Astrocyte (in vitro differentiated cells and primary cell): ENCODE measurements at regions not wholly inside any gene's neighbourhood (a gene's known extent, or its start where the extent isn't known, plus 50 kb on each side); places are given as distances from the start of the nearest gene placed in this dataset.

Experiments
- DNase-seq: peaks from one replicate; pipeline ENCODE4 v3.0.0-alpha.2; 2010; ENCODE audit warnings: low read depth
- FAIRE-seq: peaks from 2 replicates; lab custom pipeline; 2011; peaks lifted over from hg19 to GRCh38; lab: Jason Lieb, UNC
- H2AFZ ChIP-seq: 2 replicates; pipeline ENCODE4 v1.6.0; 2012; ENCODE audit warnings: low read depth, low read length, inconsistent platforms
- H3K27ac ChIP-seq: 2 replicates; pipeline ENCODE4 v1.5.1; 2011; ENCODE audit warnings: low read depth, low read length, inconsistent platforms
- H3K27me3 ChIP-seq: 2 replicates; pipeline ENCODE4 v1.6.0; 2011; ENCODE audit warnings: low read length, inconsistent platforms; ENCODE audit not compliant: insufficient read depth
- H3K36me3 ChIP-seq: 2 replicates; pipeline ENCODE4 v1.5.1; 2011; ENCODE audit warnings: low read length, inconsistent platforms; ENCODE audit not compliant: insufficient read depth
- H3K4me1 ChIP-seq: 2 replicates; pipeline ENCODE4 v1.5.1; 2011; ENCODE audit warnings: low read length, inconsistent platforms; ENCODE audit not compliant: insufficient read depth
- H3K4me2 ChIP-seq: 2 replicates; pipeline ENCODE4 v1.6.0; 2012; ENCODE audit warnings: low read length, inconsistent platforms
- H3K4me3 ChIP-seq: 2 replicates; pipeline ENCODE4 v1.5.1; 2011; ENCODE audit warnings: low read depth, mild to moderate bottlenecking, low read length, inconsistent platforms; ENCODE audit not compliant: insufficient read depth
- H3K79me2 ChIP-seq: 2 replicates; pipeline ENCODE4 v1.6.0; 2012; ENCODE audit warnings: mild to moderate bottlenecking, low read length, inconsistent platforms; ENCODE audit not compliant: insufficient read depth
- H3K9ac ChIP-seq: 2 replicates; pipeline ENCODE4 v1.6.0; 2012; ENCODE audit warnings: mild to moderate bottlenecking, low read length, inconsistent platforms
- H3K9me3 ChIP-seq: 2 replicates; pipeline ENCODE4 v1.5.1; 2012; ENCODE audit warnings: low read depth, mild to moderate bottlenecking, low read length, inconsistent platforms; ENCODE audit not compliant: insufficient read depth
- H4K20me1 ChIP-seq: 2 replicates; pipeline ENCODE4 v1.6.0; 2012; ENCODE audit warnings: low read length, inconsistent platforms; ENCODE audit not compliant: insufficient read depth
- H3K27ac Mint-ChIP-seq: one replicate; pipeline ENCODE4 v1.8.0; 2021; ENCODE audit warnings: mild to moderate bottlenecking, mixed read lengths; ENCODE audit not compliant: unreplicated experiment
- H3K27me3 Mint-ChIP-seq: one replicate; pipeline ENCODE4 v1.8.0; 2021; ENCODE audit warnings: low read depth, mixed read lengths; ENCODE audit not compliant: unreplicated experiment
- H3K36me3 Mint-ChIP-seq: one replicate; pipeline ENCODE4 v1.8.0; 2021; ENCODE audit warnings: low read depth, mixed read lengths; ENCODE audit not compliant: unreplicated experiment
- H3K4me1 Mint-ChIP-seq: one replicate; pipeline ENCODE4 v1.8.0; 2021; ENCODE audit warnings: low read depth, mixed read lengths; ENCODE audit not compliant: unreplicated experiment
- H3K4me3 Mint-ChIP-seq: one replicate; pipeline ENCODE4 v1.8.0; 2021; ENCODE audit warnings: mild to moderate bottlenecking, moderate library complexity, mixed read lengths; ENCODE audit not compliant: unreplicated experiment
- H3K9me3 Mint-ChIP-seq: one replicate; pipeline ENCODE4 v1.8.0; 2021; ENCODE audit warnings: mild to moderate bottlenecking, mixed read lengths; ENCODE audit not compliant: unreplicated experiment
- EZH2 ChIP-seq: IDR thresholded peaks from 2 replicates; pipeline ENCODE4 v1.6.1; 2012; ENCODE audit warnings: mild to moderate bottlenecking, low read length, inconsistent platforms; ENCODE audit not compliant: insufficient read depth
- TF ChIP-seq, protein P1 (sequence below): IDR thresholded peaks from 2 replicates; pipeline ENCODE4 v1.5.1; 2011; ENCODE audit warnings: low read depth, mild to moderate bottlenecking, inconsistent platforms, low read length, moderate library complexity; ENCODE audit not compliant: insufficient read depth

DNA sequence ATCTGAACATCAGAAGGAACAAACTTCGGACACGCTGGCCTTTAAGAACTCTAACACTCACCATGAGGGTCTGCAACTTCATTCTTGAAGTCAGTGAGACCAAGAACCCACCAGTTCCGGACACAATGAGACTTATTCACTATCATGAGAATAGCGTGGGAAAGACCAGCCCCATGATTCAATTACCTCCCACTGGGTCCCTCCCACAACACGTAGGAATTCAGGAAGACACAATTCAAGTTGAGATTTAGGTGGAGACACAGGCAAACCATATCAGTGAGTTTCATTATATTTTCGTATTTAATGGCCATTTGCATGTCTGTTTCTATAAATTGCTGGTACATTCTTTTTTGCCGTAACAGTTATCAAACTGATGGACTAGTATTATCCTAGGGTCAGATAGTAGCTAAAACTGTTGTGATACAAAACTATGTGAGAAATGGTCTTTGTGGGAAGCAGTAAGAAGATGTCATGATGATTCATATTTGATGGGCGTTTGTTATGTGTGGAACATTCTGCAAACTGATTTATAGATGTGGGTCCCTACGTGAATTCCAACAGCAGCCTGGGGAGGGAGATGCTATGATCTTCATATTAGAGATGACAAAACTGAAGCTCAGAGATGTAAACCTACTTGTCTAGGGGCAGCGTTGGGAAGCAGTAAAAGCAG lies 282.4 kb upstream of the TMEM132C start:
- Histone ChIP-seq H3K27ac (peak overlapping the region; percentile 80), H3K27me3 (no peaks in the 10 kb centered on the region), H3K36me3 (no peaks in the 10 kb centered on the region), H3K79me2 (no peaks in the 10 kb centered on the region), H4K20me1 (no peaks in the 10 kb centered on the region), H3K4me2 (peak overlapping the region; percentile 52), H3K4me1 (peaks cover 19% of the 10 kb centered on the region), H3K4me3 (no peak overlapping the region), H3K9ac (peak overlapping the region; percentile 50), H2AFZ (no peak overlapping the region), H3K9me3 (no peaks in the 10 kb centered on the region)
- DNase-seq = peak; percentile 66
- peak; percentile 68 for FAIRE-seq
- H3K4me3 Mint-ChIP-seq = no peak overlapping the region
- no peaks in the 10 kb centered on the region for H3K36me3 Mint-ChIP-seq
- no peak overlapping the region for H3K27ac Mint-ChIP-seq
- H3K27me3 Mint-ChIP-seq = no peaks in the 10 kb centered on the region
- no peak for TF ChIP-seq EZH2
- TF ChIP-seq, protein P1, sequence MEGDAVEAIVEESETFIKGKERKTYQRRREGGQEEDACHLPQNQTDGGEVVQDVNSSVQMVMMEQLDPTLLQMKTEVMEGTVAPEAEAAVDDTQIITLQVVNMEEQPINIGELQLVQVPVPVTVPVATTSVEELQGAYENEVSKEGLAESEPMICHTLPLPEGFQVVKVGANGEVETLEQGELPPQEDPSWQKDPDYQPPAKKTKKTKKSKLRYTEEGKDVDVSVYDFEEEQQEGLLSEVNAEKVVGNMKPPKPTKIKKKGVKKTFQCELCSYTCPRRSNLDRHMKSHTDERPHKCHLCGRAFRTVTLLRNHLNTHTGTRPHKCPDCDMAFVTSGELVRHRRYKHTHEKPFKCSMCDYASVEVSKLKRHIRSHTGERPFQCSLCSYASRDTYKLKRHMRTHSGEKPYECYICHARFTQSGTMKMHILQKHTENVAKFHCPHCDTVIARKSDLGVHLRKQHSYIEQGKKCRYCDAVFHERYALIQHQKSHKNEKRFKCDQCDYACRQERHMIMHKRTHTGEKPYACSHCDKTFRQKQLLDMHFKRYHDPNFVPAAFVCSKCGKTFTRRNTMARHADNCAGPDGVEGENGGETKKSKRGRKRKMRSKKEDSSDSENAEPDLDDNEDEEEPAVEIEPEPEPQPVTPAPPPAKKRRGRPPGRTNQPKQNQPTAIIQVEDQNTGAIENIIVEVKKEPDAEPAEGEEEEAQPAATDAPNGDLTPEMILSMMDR = no peak
- peaks cover 10% of the 10 kb centered on the region for H3K9me3 Mint-ChIP-seq
- H3K4me1 Mint-ChIP-seq = no peaks in the 10 kb centered on the region

- DNase-seq (peak; percentile 72), FAIRE-seq (no peak)
- H3K27me3 Mint-ChIP-seq = no peaks in the 10 kb centered on the region
- H3K27ac Mint-ChIP-seq = no peak overlapping the region
- Histone ChIP-seq H3K9me3 (no peaks in the 10 kb centered on the region), H3K36me3 (no peaks in the 10 kb centered on the region), H3K27ac (peak overlapping the region; percentile 38), H3K4me2 (peak overlapping the region; percentile 48), H3K4me3 (no peak overlapping the region), H3K4me1 (peaks cover 19% of the 10 kb centered on the region), H2AFZ (peak overlapping the region; percentile 8), H3K27me3 (no peaks in the 10 kb centered on the region), H3K9ac (peak overlapping the region; percentile 45), H4K20me1 (no peaks in the 10 kb centered on the region), H3K79me2 (no peaks in the 10 kb centered on the region)
- no peaks in the 10 kb centered on the region for H3K4me1 Mint-ChIP-seq
- peaks cover 9% of the 10 kb centered on the region for H3K9me3 Mint-ChIP-seq
- H3K4me3 Mint-ChIP-seq = no peak overlapping the region
- no peaks in the 10 kb centered on the region for H3K36me3 Mint-ChIP-seq
- TF ChIP-seq EZH2 = no peak
- TF ChIP-seq, protein P1 = no peak
These were observed 279.6 kb upstream of the TMEM132C start for GRCh38 chr12:127987199-127987901.

- Histone ChIP-seq H3K27me3 (no peaks in the 10 kb centered on the region), H4K20me1 (no peaks in the 10 kb centered on the region), H2AFZ (no peak overlapping the region), H3K9ac (no peak overlapping the region), H3K4me3 (no peak overlapping the region), H3K27ac (no peak overlapping the region), H3K4me2 (no peak overlapping the region), H3K36me3 (no peaks in the 10 kb centered on the region), H3K9me3 (no peaks in the 10 kb centered on the region), H3K4me1 (peaks cover 10% of the 10 kb centered on the region), H3K79me2 (no peaks in the 10 kb centered on the region)
- FAIRE-seq (no peak), DNase-seq (no peak)
- H3K4me3 Mint-ChIP-seq = no peak overlapping the region
- no peak for TF ChIP-seq EZH2
- TF ChIP-seq, protein P1 = no peak
- peaks cover 6% of the 10 kb centered on the region for H3K9me3 Mint-ChIP-seq
- no peak overlapping the region for H3K27ac Mint-ChIP-seq
- H3K27me3 Mint-ChIP-seq = no peaks in the 10 kb centered on the region
- H3K36me3 Mint-ChIP-seq = no peaks in the 10 kb centered on the region
- H3K4me1 Mint-ChIP-seq = no peaks in the 10 kb centered on the region
These were observed 275.5 kb upstream of the TMEM132C start for GRCh38 chr12:127991485-127991884.
